A673 (cell line): ENCODE measurements at regions not wholly inside any gene's neighbourhood (a gene's known extent, or its start where the extent isn't known, plus 50 kb on each side); places are given as distances from the start of the nearest gene placed in this dataset.

ENCODE experiments used
- CTCF ChIP-seq: fragments of 300-800, 200-600 bp; sonication (generic); conservative IDR thresholded peaks from 2 replicates; pipeline ENCODE4 v1.5.1; 2017; ENCODE audit warnings: low read depth, mild to moderate bottlenecking, antibody characterized with exemption, low read length, moderate library complexity, mixed read lengths
- EZH2 ChIP-seq: fragments of 200-600 bp; sonication (generic); IDR thresholded peaks from 2 replicates; pipeline ENCODE4 v1.6.1; 2017; ENCODE audit warnings: borderline replicate concordance, low read depth, mild to moderate bottlenecking, mixed read lengths, antibody characterized with exemption, low read length; ENCODE audit not compliant: poor library complexity, severe bottlenecking

GRCh38 chr6:33875141-33875581 is 71.4 kb upstream of the MLN start:
- TF ChIP-seq CTCF, result no peak
- no peak for TF ChIP-seq EZH2
